ENCODE measurements at regions not wholly inside any gene's neighbourhood (a gene's known extent, or its start where the extent isn't known, plus 50 kb on each side); places are given as distances from the start of the nearest gene placed in this dataset.

DNA sequence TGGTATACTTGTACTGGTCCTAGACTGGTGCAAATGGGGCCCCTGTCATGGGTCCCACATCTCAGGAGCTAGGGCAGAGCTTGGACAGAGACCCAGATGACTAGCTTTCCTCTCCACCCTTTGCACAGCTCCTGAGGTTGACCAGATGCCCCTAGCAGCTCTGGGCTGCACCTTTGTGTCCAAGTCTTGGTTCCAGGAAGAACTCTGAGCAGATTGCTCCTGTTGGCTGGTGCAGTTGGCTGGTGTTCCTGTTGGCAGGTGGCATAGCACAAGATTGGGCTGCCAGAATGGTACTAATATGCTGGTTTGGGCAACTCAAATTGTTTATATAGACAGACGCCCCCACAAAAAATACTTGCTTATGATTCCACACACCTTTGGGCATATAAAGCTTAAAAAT is 89.4 kb upstream of the EZR start:
- TF ChIP-seq, protein P1, sequence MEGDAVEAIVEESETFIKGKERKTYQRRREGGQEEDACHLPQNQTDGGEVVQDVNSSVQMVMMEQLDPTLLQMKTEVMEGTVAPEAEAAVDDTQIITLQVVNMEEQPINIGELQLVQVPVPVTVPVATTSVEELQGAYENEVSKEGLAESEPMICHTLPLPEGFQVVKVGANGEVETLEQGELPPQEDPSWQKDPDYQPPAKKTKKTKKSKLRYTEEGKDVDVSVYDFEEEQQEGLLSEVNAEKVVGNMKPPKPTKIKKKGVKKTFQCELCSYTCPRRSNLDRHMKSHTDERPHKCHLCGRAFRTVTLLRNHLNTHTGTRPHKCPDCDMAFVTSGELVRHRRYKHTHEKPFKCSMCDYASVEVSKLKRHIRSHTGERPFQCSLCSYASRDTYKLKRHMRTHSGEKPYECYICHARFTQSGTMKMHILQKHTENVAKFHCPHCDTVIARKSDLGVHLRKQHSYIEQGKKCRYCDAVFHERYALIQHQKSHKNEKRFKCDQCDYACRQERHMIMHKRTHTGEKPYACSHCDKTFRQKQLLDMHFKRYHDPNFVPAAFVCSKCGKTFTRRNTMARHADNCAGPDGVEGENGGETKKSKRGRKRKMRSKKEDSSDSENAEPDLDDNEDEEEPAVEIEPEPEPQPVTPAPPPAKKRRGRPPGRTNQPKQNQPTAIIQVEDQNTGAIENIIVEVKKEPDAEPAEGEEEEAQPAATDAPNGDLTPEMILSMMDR (IDR thresholded peaks at IDR 0.05): no peak
- no peak for TF ChIP-seq POLR2A (IDR thresholded peaks at IDR 0.05)

All from esophagus squamous epithelium (tissue), 4 donors.